ENCODE measurements at regions not wholly inside any gene's neighbourhood (a gene's known extent, or its start where the extent isn't known, plus 50 kb on each side); places are given as distances from the start of the nearest gene placed in this dataset.

- TF ChIP-seq, protein P1, sequence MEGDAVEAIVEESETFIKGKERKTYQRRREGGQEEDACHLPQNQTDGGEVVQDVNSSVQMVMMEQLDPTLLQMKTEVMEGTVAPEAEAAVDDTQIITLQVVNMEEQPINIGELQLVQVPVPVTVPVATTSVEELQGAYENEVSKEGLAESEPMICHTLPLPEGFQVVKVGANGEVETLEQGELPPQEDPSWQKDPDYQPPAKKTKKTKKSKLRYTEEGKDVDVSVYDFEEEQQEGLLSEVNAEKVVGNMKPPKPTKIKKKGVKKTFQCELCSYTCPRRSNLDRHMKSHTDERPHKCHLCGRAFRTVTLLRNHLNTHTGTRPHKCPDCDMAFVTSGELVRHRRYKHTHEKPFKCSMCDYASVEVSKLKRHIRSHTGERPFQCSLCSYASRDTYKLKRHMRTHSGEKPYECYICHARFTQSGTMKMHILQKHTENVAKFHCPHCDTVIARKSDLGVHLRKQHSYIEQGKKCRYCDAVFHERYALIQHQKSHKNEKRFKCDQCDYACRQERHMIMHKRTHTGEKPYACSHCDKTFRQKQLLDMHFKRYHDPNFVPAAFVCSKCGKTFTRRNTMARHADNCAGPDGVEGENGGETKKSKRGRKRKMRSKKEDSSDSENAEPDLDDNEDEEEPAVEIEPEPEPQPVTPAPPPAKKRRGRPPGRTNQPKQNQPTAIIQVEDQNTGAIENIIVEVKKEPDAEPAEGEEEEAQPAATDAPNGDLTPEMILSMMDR (IDR thresholded peaks at IDR 0.05) = no peak
- TF ChIP-seq POLR2A (IDR thresholded peaks at IDR 0.05) = no peak
These were observed 209.9 kb upstream of the HCCS start for GRCh38 chrX:10901290-10901633.
